H1 (cell line): ENCODE measurements at regions not wholly inside any gene's neighbourhood (a gene's known extent, or its start where the extent isn't known, plus 50 kb on each side); places are given as distances from the start of the nearest gene placed in this dataset.

Experiments
- CTCF ChIA-PET: fragments of 300-600 bp; sonication (Branson Sonifier 250); formaldehyde crosslinking; loops from one replicate; lab custom pipeline; 2021; ENCODE audit not compliant: partially characterized antibody; lab: Charles Lee
- POLR2A ChIA-PET: fragments of 300-600 bp; sonication (Branson Sonifier 250); formaldehyde crosslinking; loops from one replicate; lab custom pipeline; 2021; ENCODE audit warnings: inconsistent platforms; ENCODE audit not compliant: partially characterized antibody; lab: Charles Lee
- DNase-seq, 2 experiments: peaks; one replicate each; pipeline versions ENCODE4 v3.0.0 to v3.0.0-alpha.2; 2010 to 2022; ENCODE audit warnings: low spot score in 2 of 2, low read depth in 1 of 2, mixed read lengths in 1 of 2
- FAIRE-seq: peaks from 2 replicates; lab custom pipeline; 2011; peaks lifted over from hg19 to GRCh38; lab: Jason Lieb, UNC
- H2AFZ ChIP-seq: 2 replicates; pipeline ENCODE4 v1.8.1; 2012; ENCODE audit warnings: low read length, inconsistent platforms
- H2AK5ac ChIP-seq: 2 replicates; pipeline ENCODE4 v1.6.1; 2013; ENCODE audit warnings: low read depth, low read length
- H2BK120ac ChIP-seq: replicated peaks from 2 replicates; pipeline ENCODE3; 2013; ENCODE audit warnings: low read depth, low read length, inconsistent platforms
- H2BK12ac ChIP-seq: 2 replicates; pipeline ENCODE4 v1.6.1; 2013; ENCODE audit warnings: low read depth, low read length
- H2BK15ac ChIP-seq: 2 replicates; pipeline ENCODE4 v1.6.1; 2013; ENCODE audit warnings: low read length
- H2BK20ac ChIP-seq: 2 replicates; pipeline ENCODE4 v1.6.1; 2013; ENCODE audit warnings: low read length
- H2BK5ac ChIP-seq: 2 replicates; pipeline ENCODE4 v1.6.1; 2013; ENCODE audit warnings: low read depth, low read length
- H3K14ac ChIP-seq: 2 replicates; pipeline ENCODE4 v1.6.1; 2013; ENCODE audit warnings: inconsistent platforms; ENCODE audit not compliant: insufficient read length
- H3K18ac ChIP-seq: 2 replicates; pipeline ENCODE4 v1.6.1; 2013; ENCODE audit warnings: low read length; ENCODE audit errors: extremely low read depth
- H3K23ac ChIP-seq: 2 replicates; pipeline ENCODE4 v1.6.1; 2013; ENCODE audit warnings: inconsistent platforms; ENCODE audit not compliant: insufficient read length
- H3K23me2 ChIP-seq: 2 replicates; pipeline ENCODE4 v1.6.1; 2013; ENCODE audit warnings: low read depth, low read length
- H3K27ac ChIP-seq: 2 replicates; pipeline ENCODE4 v1.6.1; 2011; ENCODE audit warnings: low read depth, low read length, inconsistent platforms
- H3K27me3 ChIP-seq, 4 experiments: replicated peaks in 1 of 4; 1 replicate in 1 of 4; 2 replicates in 3 of 4; pipeline versions ENCODE4 v1.6.1 to v1.8.1; 2011 to 2013; ENCODE audit warnings: low read length in 3 of 4, mild to moderate bottlenecking in 3 of 4, inconsistent platforms in 2 of 4, mixed read lengths in 2 of 4, moderate library complexity in 1 of 4; ENCODE audit not compliant: control insufficient read depth in 3 of 4, insufficient read depth in 3 of 4; ENCODE audit errors: extremely low read depth in 1 of 4
- H3K36me3 ChIP-seq, 4 experiments: 2 replicates each; pipeline versions ENCODE4 v1.6.1 to v1.8.1; 2011 to 2013; ENCODE audit warnings: mild to moderate bottlenecking in 4 of 4, low read length in 3 of 4, moderate library complexity in 2 of 4, control low read depth in 1 of 4, inconsistent platforms in 1 of 4; ENCODE audit not compliant: insufficient read depth in 4 of 4, control insufficient read depth in 2 of 4
- H3K4ac ChIP-seq: replicated peaks from 2 replicates; pipeline ENCODE3; 2013; ENCODE audit warnings: low read length, low read depth, mixed read lengths, inconsistent platforms; ENCODE audit not compliant: insufficient read length
- H3K4me1 ChIP-seq, 4 experiments: replicated peaks in 1 of 4; 1 replicate in 1 of 4; 2 replicates in 3 of 4; pipeline versions ENCODE4 v1.6.1 to v1.8.1; 2011 to 2013; ENCODE audit warnings: low read length in 3 of 4, inconsistent platforms in 2 of 4, mixed read lengths in 1 of 4; ENCODE audit not compliant: insufficient read depth in 4 of 4, control insufficient read depth in 3 of 4
- H3K4me2 ChIP-seq, 2 experiments: 2 replicates each; pipeline versions ENCODE4 v1.6.1 to v1.8.1; 2011 to 2013; ENCODE audit warnings: low read depth in 2 of 2, low read length in 2 of 2, control low read depth in 1 of 2, inconsistent platforms in 1 of 2, mild to moderate bottlenecking in 1 of 2; ENCODE audit not compliant: insufficient read depth in 1 of 2
- H3K4me3 ChIP-seq, 4 experiments: fragments of 200-600, 300-600 bp in 1 of 4; sonication (generic), shearing (Covaris generic), sonication (Bioruptor Twin) in 1 of 4; 2 replicates each; pipeline versions ENCODE4 v1.5.1 to v1.8.1; 2011 to 2016; ENCODE audit warnings: low read length in 4 of 4, low read depth in 3 of 4, control low read depth in 2 of 4, inconsistent platforms in 2 of 4, mild to moderate bottlenecking in 2 of 4, mixed read lengths in 1 of 4, moderate library complexity in 1 of 4; ENCODE audit not compliant: insufficient read depth in 2 of 4; ENCODE audit errors: extremely low read depth in 1 of 4
- H3K56ac ChIP-seq: replicated peaks from 2 replicates; pipeline ENCODE3; 2013; ENCODE audit warnings: low read depth, mild to moderate bottlenecking, mixed read lengths, low read length, inconsistent platforms; ENCODE audit not compliant: insufficient read length
- H3K79me1 ChIP-seq: 2 replicates; pipeline ENCODE4 v1.6.1; 2013; ENCODE audit warnings: low read depth, low read length, control low read depth
- H3K79me2 ChIP-seq, 2 experiments: 2 replicates each; pipeline versions ENCODE4 v1.6.1 to v1.8.1; 2012 to 2013; ENCODE audit warnings: low read length in 2 of 2, mild to moderate bottlenecking in 2 of 2, inconsistent platforms in 1 of 2; ENCODE audit not compliant: insufficient read depth in 2 of 2, control insufficient read depth in 1 of 2
- H3K9ac ChIP-seq, 4 experiments: replicated peaks in 1 of 4; 1 replicate in 1 of 4; 2 replicates in 3 of 4; pipeline versions ENCODE4 v1.6.1 to v1.8.1; 2011 to 2013; ENCODE audit warnings: low read depth in 3 of 4, low read length in 3 of 4, control low read depth in 2 of 4, mild to moderate bottlenecking in 2 of 4, moderate library complexity in 2 of 4, inconsistent platforms in 1 of 4; ENCODE audit errors: extremely low read depth in 1 of 4
- H3K9me3 ChIP-seq, 2 experiments: 2 replicates each; pipeline versions ENCODE4 v1.6.1 to v1.8.1; 2012 to 2013; ENCODE audit warnings: mild to moderate bottlenecking in 2 of 2, moderate library complexity in 2 of 2, control low read depth in 1 of 2, inconsistent platforms in 1 of 2, low read depth in 1 of 2, low read length in 1 of 2, mixed read lengths in 1 of 2; ENCODE audit not compliant: insufficient read depth in 2 of 2
- H4K20me1 ChIP-seq, 2 experiments: replicated peaks in 1 of 2; 2 replicates each; pipeline versions ENCODE3 to v1.8.1; 2011 to 2013; ENCODE audit warnings: inconsistent platforms in 2 of 2, low read length in 2 of 2, mild to moderate bottlenecking in 1 of 2; ENCODE audit not compliant: insufficient read depth in 2 of 2, control insufficient read depth in 1 of 2
- H4K5ac ChIP-seq: 2 replicates; pipeline ENCODE4 v1.6.1; 2013; ENCODE audit warnings: low read length, low read depth, mixed read lengths, inconsistent platforms; ENCODE audit not compliant: insufficient read length
- H4K8ac ChIP-seq: 2 replicates; pipeline ENCODE4 v1.8.0; 2013; ENCODE audit warnings: mild to moderate bottlenecking, moderate library complexity, low read length, inconsistent platforms; ENCODE audit not compliant: insufficient read depth; ENCODE audit errors: extremely low read depth
- H4K91ac ChIP-seq: replicated peaks from 2 replicates; pipeline ENCODE3; 2013; ENCODE audit warnings: low read length, mixed read lengths, inconsistent platforms; ENCODE audit not compliant: insufficient read length
- BRCA1 ChIP-seq: IDR thresholded peaks from 2 replicates; pipeline ENCODE4 v1.6.1; 2012; ENCODE audit warnings: low read depth, low read length, improper control_type of control experiment
- JUN ChIP-seq: IDR thresholded peaks from 2 replicates; pipeline ENCODE4 v1.6.1; 2011; ENCODE audit warnings: low read depth, mild to moderate bottlenecking, improper control_type of control experiment, low read length
- JUND ChIP-seq: IDR thresholded peaks from 2 replicates; pipeline ENCODE4 v1.6.1; 2011; ENCODE audit warnings: mild to moderate bottlenecking, improper control_type of control experiment, low read length
- KDM1A ChIP-seq: fragments of 200-600, 300-600 bp; sonication (generic); IDR thresholded peaks from 2 replicates; pipeline ENCODE4 v1.7.1; 2016; ENCODE audit warnings: mild to moderate bottlenecking, low read length, borderline replicate concordance
- WGBS, 2 experiments: shearing (Covaris generic) in 1 of 2; methylation state at CpG; one replicate each; pipeline versions ENCODE4 v1.1.6 to v1.1.7; 2013 to 2015; ENCODE audit warnings: low lambda C conversion rate in 2 of 2, mixed read lengths in 2 of 2, inconsistent platforms in 1 of 2, low coverage in 1 of 2, missing lambda C conversion rate in 1 of 2; ENCODE audit not compliant: insufficient replicate concordance in 2 of 2, insufficient coverage in 1 of 2, insufficient read length in 1 of 2; ENCODE audit errors: extremely low coverage in 1 of 2, missing lambda C conversion rate in 1 of 2; 5-methylcytosine and 5-hydroxymethylcytosine counted together

DNA sequence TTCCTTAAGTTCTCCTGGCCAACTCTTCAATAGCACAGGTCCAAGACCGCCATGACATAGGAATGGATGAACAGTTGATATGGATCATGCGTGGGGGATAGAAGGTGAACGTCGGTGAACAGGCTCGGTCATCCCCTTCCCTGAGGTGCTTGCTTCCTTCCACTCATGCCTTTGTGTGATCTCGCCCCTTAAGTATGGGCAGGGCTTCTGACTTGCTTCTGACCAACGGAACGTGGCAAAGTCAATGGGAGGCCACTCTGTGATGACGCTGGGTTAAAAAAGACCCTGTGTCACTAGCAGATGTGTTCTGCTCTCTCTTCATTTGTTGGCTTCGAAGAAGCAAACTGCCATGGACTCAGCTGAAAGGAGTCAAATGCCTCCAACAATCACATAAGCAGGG is 240.5 kb upstream of the TUT7 start:
- H2BK5ac ChIP-seq, result no peak overlapping the region
- H2BK12ac ChIP-seq, result no peak overlapping the region
- H3K23me2 ChIP-seq, result no peaks in the 10 kb centered on the region
- no peaks in the 10 kb centered on the region for H3K79me2 ChIP-seq
- no peaks in the 10 kb centered on the region for H3K36me3 ChIP-seq
- H3K27me3 ChIP-seq, result no peaks in the 10 kb centered on the region
- H3K4me3 ChIP-seq, result no peak overlapping the region
- H3K4me2 ChIP-seq, result no peak overlapping the region
- H3K4ac ChIP-seq, result no peak overlapping the region
- H3K56ac ChIP-seq, result no peak overlapping the region
- DNase-seq (no peak), FAIRE-seq (no peak)
- no peak overlapping the region for H3K23ac ChIP-seq
- no peak overlapping the region for H2BK20ac ChIP-seq
- no peak overlapping the region for H4K8ac ChIP-seq
- H3K27ac ChIP-seq, result no peak overlapping the region
- TF ChIP-seq JUND (no peak), JUN (no peak), BRCA1 (no peak), KDM1A (no peak)
- WGBS, 2 experiments, result 92% methylated on average over 10 of the region's 10 CpGs; no CpG with 5 or more reads in 1 of the 2 experiments
- H3K9me3 ChIP-seq, result no peaks in the 10 kb centered on the region; a peak in 1 of 4 replicates
- H2BK120ac ChIP-seq, result no peak overlapping the region
- peaks cover 0 to 2% (median under 1%) of the 10 kb centered on the region in 4 experiments; a peak in 3 of 7 replicates for H3K4me1 ChIP-seq
- H4K91ac ChIP-seq, result no peak overlapping the region
- H3K79me1 ChIP-seq, result no peaks in the 10 kb centered on the region
- ChIA-PET CTCF (no interaction called here), POLR2A (no interaction called here)
- no peak overlapping the region for H3K14ac ChIP-seq
- H2AFZ ChIP-seq, result no peak overlapping the region
- H2BK15ac ChIP-seq, result no peak overlapping the region
- H2AK5ac ChIP-seq, result no peak overlapping the region
- H4K5ac ChIP-seq, result no peak overlapping the region
- no peak overlapping the region for H3K9ac ChIP-seq
- H4K20me1 ChIP-seq, result no peaks in the 10 kb centered on the region
- no peak overlapping the region for H3K18ac ChIP-seq
